DND-41 (cell line): ENCODE measurements at regions not wholly inside any gene's neighbourhood (a gene's known extent, or its start where the extent isn't known, plus 50 kb on each side); places are given as distances from the start of the nearest gene placed in this dataset.

ENCODE experiments used
- CTCF ChIP-seq: IDR thresholded peaks from 2 replicates; pipeline ENCODE4 v1.5.1; 2012; ENCODE audit warnings: borderline replicate concordance, low read length, moderate library complexity, mild to moderate bottlenecking; ENCODE audit not compliant: poor library complexity, severe bottlenecking; ENCODE audit errors: extremely low read depth
- EZH2 ChIP-seq: IDR thresholded peaks from 3 replicates; pipeline ENCODE4 v1.6.1; 2012; ENCODE audit warnings: borderline replicate concordance, low read depth, mild to moderate bottlenecking, moderate library complexity, low read length, inconsistent platforms; ENCODE audit not compliant: severe bottlenecking

- TF ChIP-seq CTCF (no peak), EZH2 (no peak)
Observed at GRCh38 chr18:75857558-75857957, 430.1 kb upstream of the SMIM21 start.
